Progenitor cell of endocrine pancreas (in vitro differentiated cells): ENCODE measurements at regions not wholly inside any gene's neighbourhood (a gene's known extent, or its start where the extent isn't known, plus 50 kb on each side); places are given as distances from the start of the nearest gene placed in this dataset.
"Not testable (repeated sequence)": the region's sequence is repeated elsewhere in the genome, so short reads cannot be mapped to it uniquely, and the experiment has no call there.

Experiments
- DNase-seq: peaks from one replicate; pipeline ENCODE4 v3.0.0; 2021; ENCODE audit warnings: low spot score; ENCODE audit not compliant: unreplicated experiment
- H3K27ac Mint-ChIP-seq: 2 replicates; pipeline ENCODE4 v1.8.0; 2021; ENCODE audit warnings: mild to moderate bottlenecking, moderate library complexity, mixed read lengths
- H3K27me3 Mint-ChIP-seq: 2 replicates; pipeline ENCODE4 v1.8.0; 2021; ENCODE audit warnings: mixed read lengths
- H3K36me3 Mint-ChIP-seq: 2 replicates; pipeline ENCODE4 v1.8.0; 2022; ENCODE audit warnings: mixed read lengths; ENCODE audit not compliant: insufficient read depth
- H3K4me1 Mint-ChIP-seq: 2 replicates; pipeline ENCODE4 v1.8.0; 2021; ENCODE audit warnings: low read depth, mixed read lengths
- H3K4me3 Mint-ChIP-seq: 2 replicates; pipeline ENCODE4 v1.8.0; 2021; ENCODE audit warnings: low read depth, mild to moderate bottlenecking, moderate library complexity, mixed read lengths
- H3K9me3 Mint-ChIP-seq: 2 replicates; pipeline ENCODE4 v1.8.0; 2021; ENCODE audit warnings: low read depth, mixed read lengths
- TF ChIP-seq, protein P1 (sequence below): fragments of 200-600 bp; sonication (generic); IDR thresholded peaks from one replicate; pipeline ENCODE4 v1.5.0; 2021; ENCODE audit warnings: antibody characterized with exemption, mild to moderate bottlenecking; ENCODE audit not compliant: unreplicated experiment

DNA sequence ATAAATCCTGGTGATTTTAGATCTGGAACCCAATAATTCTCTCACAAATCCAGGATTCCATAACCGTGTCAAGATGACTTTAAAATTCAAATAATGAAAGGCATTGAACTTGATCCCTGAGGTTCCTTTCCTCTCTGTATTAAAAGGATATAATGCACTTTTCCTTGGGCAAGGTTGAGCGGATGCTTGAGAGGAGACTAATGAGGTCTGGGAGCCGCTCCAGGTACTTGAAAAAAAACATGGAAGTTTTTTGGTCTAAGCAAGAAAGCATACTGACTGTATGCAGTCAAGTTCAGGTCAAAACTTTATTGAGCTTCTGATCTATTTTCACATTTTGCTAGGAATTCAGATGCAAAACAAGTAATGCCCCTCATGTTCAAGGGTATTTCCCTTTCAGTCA is 318.5 kb downstream of the RAD51AP2 start:
- TF ChIP-seq, protein P1, sequence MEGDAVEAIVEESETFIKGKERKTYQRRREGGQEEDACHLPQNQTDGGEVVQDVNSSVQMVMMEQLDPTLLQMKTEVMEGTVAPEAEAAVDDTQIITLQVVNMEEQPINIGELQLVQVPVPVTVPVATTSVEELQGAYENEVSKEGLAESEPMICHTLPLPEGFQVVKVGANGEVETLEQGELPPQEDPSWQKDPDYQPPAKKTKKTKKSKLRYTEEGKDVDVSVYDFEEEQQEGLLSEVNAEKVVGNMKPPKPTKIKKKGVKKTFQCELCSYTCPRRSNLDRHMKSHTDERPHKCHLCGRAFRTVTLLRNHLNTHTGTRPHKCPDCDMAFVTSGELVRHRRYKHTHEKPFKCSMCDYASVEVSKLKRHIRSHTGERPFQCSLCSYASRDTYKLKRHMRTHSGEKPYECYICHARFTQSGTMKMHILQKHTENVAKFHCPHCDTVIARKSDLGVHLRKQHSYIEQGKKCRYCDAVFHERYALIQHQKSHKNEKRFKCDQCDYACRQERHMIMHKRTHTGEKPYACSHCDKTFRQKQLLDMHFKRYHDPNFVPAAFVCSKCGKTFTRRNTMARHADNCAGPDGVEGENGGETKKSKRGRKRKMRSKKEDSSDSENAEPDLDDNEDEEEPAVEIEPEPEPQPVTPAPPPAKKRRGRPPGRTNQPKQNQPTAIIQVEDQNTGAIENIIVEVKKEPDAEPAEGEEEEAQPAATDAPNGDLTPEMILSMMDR: no peak
- Mint-ChIP-seq H3K36me3 (no peaks in the 10 kb centered on the region), H3K9me3 (peaks cover 4% of the 10 kb centered on the region), H3K4me1 (no peaks in the 10 kb centered on the region), H3K4me3 (no peak overlapping the region), H3K27ac (no peak overlapping the region), H3K27me3 (no peaks in the 10 kb centered on the region)
- DNase-seq: no peak

DNA sequence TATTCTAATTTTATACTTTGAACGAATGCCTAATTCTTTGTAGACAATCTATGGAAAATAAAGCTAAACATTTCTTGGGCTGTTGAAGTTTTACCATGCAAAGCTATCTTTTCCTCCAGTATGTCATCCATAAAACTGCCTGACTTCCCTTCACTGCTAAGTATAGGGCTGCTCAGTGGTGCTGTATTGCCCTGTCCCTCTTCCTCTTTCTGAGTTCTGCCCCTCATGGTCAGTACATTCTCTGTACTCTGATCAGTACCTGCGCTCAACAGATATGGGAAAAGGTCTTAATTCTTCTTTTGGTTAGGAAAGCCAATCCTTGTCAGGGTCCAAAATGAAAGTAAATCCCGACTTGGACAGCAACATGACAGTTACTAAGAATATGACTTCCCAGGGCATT is 321.9 kb downstream of the RAD51AP2 start:
- H3K9me3 Mint-ChIP-seq: no peaks in the 10 kb centered on the region
- no peaks in the 10 kb centered on the region for H3K4me1 Mint-ChIP-seq
- no peak for DNase-seq
- TF ChIP-seq, protein P1: no peak
- peaks cover 1% of the 10 kb centered on the region for H3K36me3 Mint-ChIP-seq
- H3K27ac Mint-ChIP-seq: no peak overlapping the region
- no peaks in the 10 kb centered on the region for H3K27me3 Mint-ChIP-seq
- no peak overlapping the region for H3K4me3 Mint-ChIP-seq

DNA sequence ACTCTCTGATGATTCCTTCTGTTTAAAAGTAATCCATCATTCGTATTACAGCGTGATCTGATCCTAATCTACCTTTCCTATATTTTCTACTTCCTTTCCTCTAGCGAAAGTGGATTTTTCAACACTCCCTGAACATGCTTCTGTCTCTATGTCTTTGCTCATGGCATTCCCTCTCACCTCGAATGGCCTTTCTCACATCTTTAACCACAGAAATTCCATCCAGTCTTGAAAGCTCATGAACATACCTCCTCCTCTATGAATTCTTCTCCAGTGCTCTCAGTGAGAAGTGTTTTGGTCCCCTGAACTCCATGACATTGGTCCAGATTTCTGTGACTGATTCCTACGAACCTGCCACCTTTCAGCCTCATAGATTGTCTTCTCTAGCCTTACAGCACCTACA is 323.2 kb downstream of the RAD51AP2 start:
- no peak for DNase-seq
- Mint-ChIP-seq H3K27ac (no peak overlapping the region), H3K36me3 (peaks cover 1% of the 10 kb centered on the region), H3K9me3 (no peaks in the 10 kb centered on the region), H3K4me1 (no peaks in the 10 kb centered on the region), H3K4me3 (no peak overlapping the region), H3K27me3 (no peaks in the 10 kb centered on the region)
- TF ChIP-seq, protein P1: no peak

DNA sequence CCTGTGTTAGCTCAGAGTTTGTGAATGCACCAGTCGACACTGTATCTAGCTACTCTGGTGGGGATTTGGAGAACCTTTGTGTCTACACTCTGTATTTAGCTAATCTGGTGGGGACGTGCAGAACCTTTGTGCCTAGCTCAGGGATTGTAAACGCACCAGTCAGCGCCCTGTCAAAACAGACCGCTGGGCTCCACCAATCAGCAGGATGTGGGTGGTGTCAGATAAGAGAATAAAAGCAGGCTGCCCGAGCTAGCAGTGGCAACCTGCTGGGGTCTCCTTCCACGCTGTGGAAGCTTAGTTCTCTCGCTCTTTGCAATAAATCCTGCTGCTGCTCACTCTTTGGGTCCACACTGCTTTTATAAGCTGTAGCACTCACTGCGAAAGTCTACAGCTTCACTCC is 324.2 kb downstream of the RAD51AP2 start:
- DNase-seq: no peak
- Mint-ChIP-seq H3K4me1 (no peaks in the 10 kb centered on the region), H3K36me3 (peaks cover 1% of the 10 kb centered on the region), H3K27me3 (no peaks in the 10 kb centered on the region), H3K9me3 (no peaks in the 10 kb centered on the region), H3K4me3 (no peak overlapping the region), H3K27ac (no peak overlapping the region)
- TF ChIP-seq, protein P1: no peak

DNA sequence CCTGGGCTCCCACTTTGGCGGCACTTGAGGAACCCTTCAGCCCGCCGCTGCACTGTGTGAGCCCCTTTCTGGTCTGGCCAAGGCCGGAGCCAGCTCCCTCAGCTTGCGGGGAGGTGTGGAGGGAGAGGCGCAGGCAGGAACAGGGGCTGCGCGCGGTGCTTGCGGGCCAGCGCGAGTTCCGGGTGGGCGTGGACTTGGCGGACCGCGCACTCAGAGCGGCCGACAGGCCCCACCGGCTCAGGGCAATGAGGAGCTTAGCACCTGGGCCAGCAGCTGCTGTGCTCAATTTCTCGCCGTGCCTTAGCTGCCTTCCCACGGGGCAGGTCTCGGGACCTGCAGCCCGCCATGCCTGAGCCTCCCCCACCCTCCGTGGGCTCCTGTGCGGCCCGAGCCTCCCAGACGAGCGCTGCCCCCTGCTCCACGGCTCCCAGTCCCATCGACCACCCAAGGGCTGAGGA is 324.8 kb downstream of the RAD51AP2 start:
- not testable (repeated sequence) for DNase-seq, H3K4me1 Mint-ChIP-seq, H3K27me3 Mint-ChIP-seq, H3K27ac Mint-ChIP-seq, H3K4me3 Mint-ChIP-seq, H3K36me3 Mint-ChIP-seq, H3K9me3 Mint-ChIP-seq

DNA sequence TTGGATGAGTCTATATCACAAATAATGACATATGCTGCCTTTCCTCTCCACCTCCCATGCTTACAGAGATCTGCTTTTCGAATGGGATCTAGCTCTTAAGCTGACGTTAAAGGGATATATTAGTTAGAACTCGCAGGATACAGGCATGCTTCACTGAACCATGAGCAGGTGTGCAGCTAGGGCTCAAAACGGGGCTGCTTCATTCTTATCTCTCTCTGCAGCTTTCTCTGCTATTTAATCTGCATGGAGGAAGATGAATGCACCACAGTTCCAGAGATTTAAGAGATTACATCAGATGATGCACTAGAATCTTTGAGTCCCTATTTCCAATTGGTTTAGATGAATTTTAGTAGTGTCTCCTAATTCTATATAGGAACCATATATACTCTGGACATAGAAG is 327.0 kb downstream of the RAD51AP2 start:
- no peaks in the 10 kb centered on the region for H3K9me3 Mint-ChIP-seq
- H3K27me3 Mint-ChIP-seq: no peaks in the 10 kb centered on the region
- no peaks in the 10 kb centered on the region for H3K4me1 Mint-ChIP-seq
- no peak overlapping the region for H3K4me3 Mint-ChIP-seq
- TF ChIP-seq, protein P1: no peak
- DNase-seq: no peak
- H3K27ac Mint-ChIP-seq: no peak overlapping the region
- peaks cover 1% of the 10 kb centered on the region for H3K36me3 Mint-ChIP-seq
